ENCODE measurements at regions not wholly inside any gene's neighbourhood (a gene's known extent, or its start where the extent isn't known, plus 50 kb on each side); places are given as distances from the start of the nearest gene placed in this dataset.

DNA sequence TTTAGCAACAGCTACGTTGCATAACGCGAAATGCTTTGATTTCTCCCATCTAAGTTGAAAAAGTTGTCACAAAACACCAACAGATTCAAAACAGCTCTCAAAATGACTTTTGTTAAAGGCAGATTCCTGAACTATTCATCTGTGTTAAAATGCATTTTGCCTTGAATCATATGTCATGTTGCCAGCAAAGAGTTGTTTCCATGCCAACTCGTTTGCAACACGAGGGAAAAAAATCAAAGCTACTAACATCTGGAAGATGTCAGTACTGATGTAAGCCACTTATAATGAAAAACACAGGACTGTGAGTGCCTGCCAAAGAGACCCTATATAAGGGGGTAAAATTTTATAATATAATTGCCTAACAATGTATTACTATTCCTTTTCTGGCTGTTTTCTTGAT is 182.7 kb upstream of the PTBP2 start:
- no peak for TF ChIP-seq CTCF (optimal IDR thresholded peaks at IDR 0.05 in 1 of 3, IDR thresholded peaks at IDR 0.05 in 1 of 3, conservative IDR thresholded peaks at IDR 0.05 in 1 of 3; ENCODE audit: extremely low read depth in 1 of 3, insufficient read depth in 2 of 3, low read length in 3 of 3)
- TF ChIP-seq EZH2 (IDR thresholded peaks at IDR 0.05; ENCODE audit: low read length) = no peak

Data from keratinocyte (primary cell).